ENCODE measurements at regions not wholly inside any gene's neighbourhood (a gene's known extent, or its start where the extent isn't known, plus 50 kb on each side); places are given as distances from the start of the nearest gene placed in this dataset.

DNA sequence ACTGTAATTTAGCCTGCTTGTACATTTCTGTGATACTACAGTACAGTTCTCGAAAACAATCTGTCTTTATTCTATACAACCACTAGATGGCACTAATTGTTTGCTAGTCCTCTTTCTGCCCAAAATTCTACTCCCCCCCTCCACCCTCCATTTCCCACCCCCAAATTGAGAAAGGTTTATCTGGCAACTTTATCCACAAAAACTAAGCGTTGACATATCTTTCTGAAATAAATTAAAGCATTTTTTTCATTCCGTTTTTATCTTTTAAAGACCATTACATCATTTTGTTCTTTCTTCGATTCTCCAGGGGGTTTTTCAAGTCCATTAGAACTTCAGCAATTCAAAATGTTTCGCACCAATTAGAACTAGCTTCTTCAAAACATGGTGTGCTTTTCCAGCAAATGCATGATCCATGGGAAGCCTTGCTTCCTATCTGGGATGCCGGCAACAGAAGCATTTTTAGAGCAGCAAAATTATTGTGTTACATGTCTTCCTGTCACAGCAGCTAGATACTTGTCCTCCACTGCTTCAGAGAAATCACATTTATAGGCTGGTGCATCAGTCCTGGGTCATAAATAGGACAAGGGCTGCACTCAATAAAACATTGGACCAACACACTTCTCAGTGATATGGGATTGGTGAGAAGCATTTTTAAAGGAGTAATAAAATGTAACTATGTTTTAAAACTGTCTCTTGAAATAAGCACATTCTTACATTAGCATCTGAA is 241.3 kb downstream of the PAX3 start:
- Histone ChIP-seq H3K27ac (ENCODE audit: insufficient read depth, low read length, poor library complexity, severe bottlenecking) (no peak overlapping the region), H3K36me3 (ENCODE audit: control insufficient read depth, insufficient read depth, low read length) (no peaks in the 10 kb centered on the region), H3K9me3 (ENCODE audit: control insufficient read depth in 2 of 2, low read length in 2 of 2) (no peaks in the 10 kb centered on the region), H3K27me3 (ENCODE audit: control insufficient read depth, insufficient read depth, low read length) (no peaks in the 10 kb centered on the region), H3K4me3 (ENCODE audit: low read depth, low read length) (no peak overlapping the region), H3K4me1 (ENCODE audit: control insufficient read depth, insufficient read depth, low read length, poor library complexity, severe bottlenecking) (no peaks in the 10 kb centered on the region)
- H3K4me1 Mint-ChIP-seq = no peaks in the 10 kb centered on the region
- no peak overlapping the region for H3K4me3 Mint-ChIP-seq
- peaks cover 24% of the 10 kb centered on the region for H3K27me3 Mint-ChIP-seq
- H3K27ac Mint-ChIP-seq = no peak overlapping the region
- DNase-seq (peak in 2 of 3 donors; percentile 2 to 11), ATAC-seq (ENCODE audit: low read depth in 2 of 2) (no peak)
- H3K36me3 Mint-ChIP-seq = no peaks in the 10 kb centered on the region
- no peaks in the 10 kb centered on the region for H3K9me3 Mint-ChIP-seq

GRCh38 chr2:222055328-222055727 is 243.5 kb downstream of the PAX3 start:
- Histone ChIP-seq H3K27me3 (ENCODE audit: control insufficient read depth, insufficient read depth, low read length) (no peaks in the 10 kb centered on the region), H3K27ac (ENCODE audit: insufficient read depth, low read length, poor library complexity, severe bottlenecking) (no peak overlapping the region), H3K36me3 (ENCODE audit: control insufficient read depth, insufficient read depth, low read length) (no peaks in the 10 kb centered on the region), H3K4me3 (ENCODE audit: low read depth, low read length) (no peak overlapping the region), H3K4me1 (ENCODE audit: control insufficient read depth, insufficient read depth, low read length, poor library complexity, severe bottlenecking) (no peaks in the 10 kb centered on the region), H3K9me3 (ENCODE audit: control insufficient read depth in 2 of 2, low read length in 2 of 2) (no peaks in the 10 kb centered on the region)
- H3K27ac Mint-ChIP-seq = no peak overlapping the region
- DNase-seq = no peak
- no peaks in the 10 kb centered on the region for H3K4me1 Mint-ChIP-seq
- H3K36me3 Mint-ChIP-seq = no peaks in the 10 kb centered on the region
- no peak for ATAC-seq (ENCODE audit: low read depth in 2 of 2)
- peaks cover 0 to 2% (median 0%) of the 10 kb centered on the region in 7 donors for H3K9me3 Mint-ChIP-seq
- no peak overlapping the region for H3K4me3 Mint-ChIP-seq
- peaks cover 21% of the 10 kb centered on the region for H3K27me3 Mint-ChIP-seq

GRCh38 chr2:222054813-222055212 is 244.0 kb downstream of the PAX3 start:
- no peaks in the 10 kb centered on the region for H3K4me1 Mint-ChIP-seq
- Histone ChIP-seq H3K27ac (ENCODE audit: insufficient read depth, low read length, poor library complexity, severe bottlenecking) (no peak overlapping the region), H3K4me1 (ENCODE audit: control insufficient read depth, insufficient read depth, low read length, poor library complexity, severe bottlenecking) (no peaks in the 10 kb centered on the region), H3K27me3 (ENCODE audit: control insufficient read depth, insufficient read depth, low read length) (no peaks in the 10 kb centered on the region), H3K36me3 (ENCODE audit: control insufficient read depth, insufficient read depth, low read length) (no peaks in the 10 kb centered on the region), H3K4me3 (ENCODE audit: low read depth, low read length) (no peak overlapping the region), H3K9me3 (ENCODE audit: control insufficient read depth in 2 of 2, low read length in 2 of 2) (no peaks in the 10 kb centered on the region)
- peaks cover 0 to 2% (median 0%) of the 10 kb centered on the region in 7 donors for H3K9me3 Mint-ChIP-seq
- H3K27ac Mint-ChIP-seq = no peak overlapping the region
- H3K36me3 Mint-ChIP-seq = no peaks in the 10 kb centered on the region
- no peak for ATAC-seq (ENCODE audit: low read depth in 2 of 2)
- H3K4me3 Mint-ChIP-seq = no peak overlapping the region
- H3K27me3 Mint-ChIP-seq = peaks cover 21% of the 10 kb centered on the region
- no peak for DNase-seq

- Histone ChIP-seq H3K4me1 (ENCODE audit: control insufficient read depth, insufficient read depth, low read length, poor library complexity, severe bottlenecking) (no peaks in the 10 kb centered on the region), H3K27me3 (ENCODE audit: control insufficient read depth, insufficient read depth, low read length) (no peaks in the 10 kb centered on the region), H3K9me3 (ENCODE audit: control insufficient read depth in 2 of 2, low read length in 2 of 2) (no peaks in the 10 kb centered on the region), H3K36me3 (ENCODE audit: control insufficient read depth, insufficient read depth, low read length) (no peaks in the 10 kb centered on the region), H3K4me3 (ENCODE audit: low read depth, low read length) (no peak overlapping the region), H3K27ac (ENCODE audit: insufficient read depth, low read length, poor library complexity, severe bottlenecking) (no peak overlapping the region)
- DNase-seq = peak in 1 of 3 donors; percentile 2
- peaks cover 0 to 2% (median 0%) of the 10 kb centered on the region in 7 donors for H3K9me3 Mint-ChIP-seq
- peaks cover 21% of the 10 kb centered on the region for H3K27me3 Mint-ChIP-seq
- no peak overlapping the region for H3K27ac Mint-ChIP-seq
- H3K4me1 Mint-ChIP-seq = no peaks in the 10 kb centered on the region
- ATAC-seq (ENCODE audit: low read depth in 2 of 2) = no peak
- H3K4me3 Mint-ChIP-seq = no peak overlapping the region
- H3K36me3 Mint-ChIP-seq = no peaks in the 10 kb centered on the region
Measured at GRCh38 chr2:222052934-222053367, 245.8 kb downstream of the PAX3 start.

- Histone ChIP-seq H3K27me3 (ENCODE audit: control insufficient read depth, insufficient read depth, low read length) (no peaks in the 10 kb centered on the region), H3K9me3 (ENCODE audit: control insufficient read depth in 2 of 2, low read length in 2 of 2) (no peaks in the 10 kb centered on the region), H3K4me3 (ENCODE audit: low read depth, low read length) (no peak overlapping the region), H3K4me1 (ENCODE audit: control insufficient read depth, insufficient read depth, low read length, poor library complexity, severe bottlenecking) (no peaks in the 10 kb centered on the region), H3K36me3 (ENCODE audit: control insufficient read depth, insufficient read depth, low read length) (no peaks in the 10 kb centered on the region), H3K27ac (ENCODE audit: insufficient read depth, low read length, poor library complexity, severe bottlenecking) (no peak overlapping the region)
- no peak for ATAC-seq (ENCODE audit: low read depth in 2 of 2)
- DNase-seq = no peak
- Mint-ChIP-seq H3K27ac (no peak overlapping the region), H3K4me3 (no peak overlapping the region), H3K36me3 (no peaks in the 10 kb centered on the region), H3K9me3 (peaks cover 0 to 5% (median 0%) of the 10 kb centered on the region in 7 donors), H3K4me1 (no peaks in the 10 kb centered on the region), H3K27me3 (peaks cover 8% of the 10 kb centered on the region)
Measured at GRCh38 chr2:222050981-222051380, 247.8 kb downstream of the PAX3 start.

DNA sequence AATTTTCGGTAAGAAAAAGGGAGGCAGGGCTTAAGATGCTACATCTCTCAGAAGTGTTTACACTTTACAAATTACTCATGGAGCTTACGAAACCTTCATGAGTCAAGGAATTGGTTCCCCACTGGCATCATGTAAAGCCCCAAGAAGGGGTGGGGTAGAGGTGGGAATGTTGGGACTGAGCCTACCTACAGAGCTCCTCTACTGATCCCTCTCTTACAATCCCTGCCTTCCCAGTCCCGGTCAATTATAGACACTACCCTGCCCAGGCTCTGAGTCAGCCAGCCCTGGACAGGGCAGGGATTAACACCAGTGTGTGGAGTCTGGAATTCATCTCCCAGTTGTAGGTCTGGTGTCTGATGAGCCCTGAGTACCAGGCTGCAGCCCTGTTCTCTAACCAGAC is 248.9 kb downstream of the PAX3 start:
- no peak overlapping the region for H3K4me3 Mint-ChIP-seq

GRCh38 chr2:222043897-222044296 is 254.9 kb downstream of the PAX3 start:
- Mint-ChIP-seq H3K27me3 (no peaks in the 10 kb centered on the region), H3K4me1 (no peaks in the 10 kb centered on the region), H3K27ac (no peak overlapping the region), H3K4me3 (no peak overlapping the region), H3K36me3 (no peaks in the 10 kb centered on the region), H3K9me3 (peaks cover 0 to 4% (median 0%) of the 10 kb centered on the region in 7 donors)
- Histone ChIP-seq H3K9me3 (ENCODE audit: control insufficient read depth in 2 of 2, low read length in 2 of 2) (no peaks in the 10 kb centered on the region), H3K4me3 (ENCODE audit: low read depth, low read length) (no peak overlapping the region), H3K27ac (ENCODE audit: insufficient read depth, low read length, poor library complexity, severe bottlenecking) (no peak overlapping the region), H3K4me1 (ENCODE audit: control insufficient read depth, insufficient read depth, low read length, poor library complexity, severe bottlenecking) (no peaks in the 10 kb centered on the region), H3K36me3 (ENCODE audit: control insufficient read depth, insufficient read depth, low read length) (no peaks in the 10 kb centered on the region), H3K27me3 (ENCODE audit: control insufficient read depth, insufficient read depth, low read length) (no peaks in the 10 kb centered on the region)
- DNase-seq (no peak), ATAC-seq (ENCODE audit: low read depth in 2 of 2) (no peak)

More for the DNA sequence above, 248.9 kb downstream of the PAX3 start:
- no peak for DNase-seq
- Histone ChIP-seq H3K36me3 (ENCODE audit: control insufficient read depth, insufficient read depth, low read length) (no peaks in the 10 kb centered on the region), H3K27me3 (ENCODE audit: control insufficient read depth, insufficient read depth, low read length) (no peaks in the 10 kb centered on the region), H3K27ac (ENCODE audit: insufficient read depth, low read length, poor library complexity, severe bottlenecking) (no peak overlapping the region), H3K9me3 (ENCODE audit: control insufficient read depth in 2 of 2, low read length in 2 of 2) (no peaks in the 10 kb centered on the region), H3K4me1 (ENCODE audit: control insufficient read depth, insufficient read depth, low read length, poor library complexity, severe bottlenecking) (no peaks in the 10 kb centered on the region), H3K4me3 (ENCODE audit: low read depth, low read length) (no peak overlapping the region)
- H3K36me3 Mint-ChIP-seq = no peaks in the 10 kb centered on the region
- peaks cover 8% of the 10 kb centered on the region for H3K27me3 Mint-ChIP-seq
- peaks cover 0 to 5% (median 0%) of the 10 kb centered on the region in 7 donors for H3K9me3 Mint-ChIP-seq
- no peak for ATAC-seq (ENCODE audit: low read depth in 2 of 2)
- no peaks in the 10 kb centered on the region for H3K4me1 Mint-ChIP-seq
- no peak overlapping the region for H3K27ac Mint-ChIP-seq

- Mint-ChIP-seq H3K4me1 (no peaks in the 10 kb centered on the region), H3K27me3 (no peaks in the 10 kb centered on the region), H3K4me3 (no peak overlapping the region), H3K9me3 (peaks cover 0 to 4% (median 0%) of the 10 kb centered on the region in 7 donors), H3K27ac (no peak overlapping the region), H3K36me3 (no peaks in the 10 kb centered on the region)
- Histone ChIP-seq H3K9me3 (ENCODE audit: control insufficient read depth in 2 of 2, low read length in 2 of 2) (no peaks in the 10 kb centered on the region), H3K27me3 (ENCODE audit: control insufficient read depth, insufficient read depth, low read length) (no peaks in the 10 kb centered on the region), H3K4me1 (ENCODE audit: control insufficient read depth, insufficient read depth, low read length, poor library complexity, severe bottlenecking) (no peaks in the 10 kb centered on the region), H3K4me3 (ENCODE audit: low read depth, low read length) (no peak overlapping the region), H3K36me3 (ENCODE audit: control insufficient read depth, insufficient read depth, low read length) (no peaks in the 10 kb centered on the region), H3K27ac (ENCODE audit: insufficient read depth, low read length, poor library complexity, severe bottlenecking) (no peak overlapping the region)
- ATAC-seq (ENCODE audit: low read depth in 2 of 2) = no peak
- no peak for DNase-seq
Measured at GRCh38 chr2:222042666-222043065, 256.1 kb downstream of the PAX3 start.
